ENCODE measurements at regions not wholly inside any gene's neighbourhood (a gene's known extent, or its start where the extent isn't known, plus 50 kb on each side); places are given as distances from the start of the nearest gene placed in this dataset.

DNA sequence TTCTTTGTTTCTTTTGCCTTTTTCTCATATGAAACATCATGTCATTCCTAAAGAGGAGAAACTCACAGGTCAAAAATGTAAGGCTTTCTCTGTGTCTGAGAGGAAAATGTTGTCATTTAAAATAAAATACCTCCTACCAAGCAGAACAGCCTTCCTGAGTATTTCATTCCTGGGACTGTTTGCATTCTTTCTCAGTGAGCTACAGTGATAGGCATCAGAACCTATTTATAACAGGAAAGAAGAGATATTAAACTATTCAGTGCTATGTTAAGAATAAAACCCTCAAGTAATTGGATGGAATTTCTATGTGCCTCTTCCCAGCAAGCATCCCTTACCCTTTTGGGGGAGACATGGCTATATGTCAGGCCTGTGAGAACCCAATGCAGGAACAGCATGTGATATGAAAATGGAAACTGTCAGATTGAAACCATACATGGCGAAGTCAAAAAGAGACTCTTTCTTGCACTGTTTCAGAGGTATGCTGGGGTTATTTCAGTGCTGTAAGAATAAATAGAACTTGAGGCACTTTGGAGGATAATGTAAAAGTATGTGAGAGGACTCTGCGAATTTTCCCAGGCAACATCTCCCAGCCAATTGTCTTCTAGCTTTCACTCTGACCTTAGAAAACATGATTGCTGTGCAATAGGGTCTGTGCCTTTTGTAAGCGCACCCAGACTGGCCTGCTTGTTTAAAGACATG lies 133.8 kb upstream of the CCN2 start:
- TF ChIP-seq POLR2A (IDR thresholded peaks at IDR 0.05): no peak
- TF ChIP-seq, protein P1, sequence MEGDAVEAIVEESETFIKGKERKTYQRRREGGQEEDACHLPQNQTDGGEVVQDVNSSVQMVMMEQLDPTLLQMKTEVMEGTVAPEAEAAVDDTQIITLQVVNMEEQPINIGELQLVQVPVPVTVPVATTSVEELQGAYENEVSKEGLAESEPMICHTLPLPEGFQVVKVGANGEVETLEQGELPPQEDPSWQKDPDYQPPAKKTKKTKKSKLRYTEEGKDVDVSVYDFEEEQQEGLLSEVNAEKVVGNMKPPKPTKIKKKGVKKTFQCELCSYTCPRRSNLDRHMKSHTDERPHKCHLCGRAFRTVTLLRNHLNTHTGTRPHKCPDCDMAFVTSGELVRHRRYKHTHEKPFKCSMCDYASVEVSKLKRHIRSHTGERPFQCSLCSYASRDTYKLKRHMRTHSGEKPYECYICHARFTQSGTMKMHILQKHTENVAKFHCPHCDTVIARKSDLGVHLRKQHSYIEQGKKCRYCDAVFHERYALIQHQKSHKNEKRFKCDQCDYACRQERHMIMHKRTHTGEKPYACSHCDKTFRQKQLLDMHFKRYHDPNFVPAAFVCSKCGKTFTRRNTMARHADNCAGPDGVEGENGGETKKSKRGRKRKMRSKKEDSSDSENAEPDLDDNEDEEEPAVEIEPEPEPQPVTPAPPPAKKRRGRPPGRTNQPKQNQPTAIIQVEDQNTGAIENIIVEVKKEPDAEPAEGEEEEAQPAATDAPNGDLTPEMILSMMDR (IDR thresholded peaks at IDR 0.05): no peak

Measured in lower leg skin (tissue), 3 donors.